Left ventricle myocardium superior (tissue), 1 donor: ENCODE measurements at regions not wholly inside any gene's neighbourhood (a gene's known extent, or its start where the extent isn't known, plus 50 kb on each side); places are given as distances from the start of the nearest gene placed in this dataset.
"Not testable (repeated sequence)": the region's sequence is repeated elsewhere in the genome, so short reads cannot be mapped to it uniquely, and the experiment has no call there.

ENCODE experiments used
- ATAC-seq: fragments of 200-7000 bp; cut with Tn5 transposase; one replicate; pipeline ENCODE4 v1.9.1; 2020; ENCODE audit warnings: mild to moderate bottlenecking, moderate library complexity
- DNase-seq: peaks from one replicate; pipeline ENCODE4 v3.0.0-alpha.2; 2020
- intact Hi-C: fragments of 100-400 bp; cut with micrococcal nuclease; formaldehyde crosslinking; loops from one replicate; pipeline ENCODE4 v1.11.0; 2022
- donor health status: DM: no; HTN: yes; CAD: no; lungs with severe emphysema.

- intact Hi-C loops, result no loop called here
- ATAC-seq (no peak), DNase-seq (no peak)
Observed at GRCh38 chr18:52242711-52243110, 97.3 kb upstream of the DCC start.

DNA sequence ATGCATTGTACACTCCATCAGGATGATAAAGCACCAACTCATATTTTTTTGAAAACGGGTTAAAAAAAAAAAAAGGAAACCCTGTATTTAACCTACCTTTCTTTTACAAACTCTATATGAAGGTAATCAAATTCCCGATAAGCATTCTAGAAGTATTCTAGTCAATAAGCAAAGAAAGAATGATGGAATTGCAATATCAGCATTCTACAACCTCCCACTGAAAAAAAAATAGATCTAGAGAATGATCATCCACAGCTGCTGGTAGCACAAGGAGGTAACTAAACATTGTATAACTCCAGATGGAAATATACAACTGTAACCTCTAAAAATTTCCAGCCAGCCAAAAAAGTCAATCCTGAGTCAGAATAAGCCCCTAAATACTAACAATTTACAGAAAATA, 95.3 kb upstream of the DCC start:
- ATAC-seq (no peak), DNase-seq (no peak)
- intact Hi-C loops, result no loop called here

- DNase-seq, result no peak
- intact Hi-C loops, result no loop called here
- no peak for ATAC-seq
Observed at GRCh38 chr18:52254367-52254766, 85.6 kb upstream of the DCC start.

- intact Hi-C loops, ATAC-seq, DNase-seq: not testable (repeated sequence)
Observed at GRCh38 chr18:52257417-52257816, 82.6 kb upstream of the DCC start.

DNA sequence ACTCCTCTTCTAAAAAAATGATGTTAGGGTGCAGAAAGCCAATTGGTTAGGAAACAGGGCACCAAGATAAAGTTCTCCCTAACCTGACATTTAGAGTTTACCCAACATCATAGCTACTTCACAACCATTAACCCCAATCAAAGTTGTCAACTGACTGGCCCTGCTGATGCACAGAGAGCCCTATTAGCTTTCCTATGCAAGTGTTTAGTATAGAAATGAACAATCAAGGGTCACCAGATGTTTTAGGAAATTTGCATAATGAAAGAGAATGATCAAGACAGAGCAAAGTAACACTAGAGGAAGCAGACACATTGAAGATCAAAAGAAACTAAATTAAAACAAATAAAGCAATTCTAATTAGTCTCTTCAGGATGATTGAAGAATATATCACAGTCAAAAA, 64.2 kb upstream of the DCC start:
- DNase-seq (no peak), ATAC-seq (no peak)
- intact Hi-C loops, result no loop called here

GRCh38 chr18:52277785-52278184, 62.2 kb upstream of the DCC start:
- intact Hi-C loops, result no loop called here
- DNase-seq (no peak), ATAC-seq (no peak)

DNA sequence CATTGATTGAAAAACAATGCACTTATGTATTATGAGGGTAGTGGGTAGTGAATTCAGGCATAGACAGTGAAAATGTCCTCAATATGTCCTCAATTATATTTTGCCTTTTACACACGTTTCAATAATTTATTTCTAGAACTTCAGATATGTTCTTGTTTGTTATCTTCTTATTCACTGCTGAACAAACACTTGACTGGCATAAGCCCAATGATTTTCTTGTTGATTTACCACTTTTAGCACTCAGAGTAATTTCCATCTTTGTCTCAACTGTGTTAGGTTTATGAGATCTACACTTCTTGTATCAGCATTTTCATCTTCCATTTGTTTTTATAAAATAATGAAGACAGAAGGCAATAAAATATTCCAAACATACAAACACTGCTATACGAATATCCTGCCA, 61.8 kb upstream of the DCC start:
- intact Hi-C loops, result no loop called here
- ATAC-seq, result no peak
- no peak for DNase-seq

GRCh38 chr18:52280702-52281101, 59.3 kb upstream of the DCC start:
- no peak for ATAC-seq
- intact Hi-C loops, result no loop called here

DNA sequence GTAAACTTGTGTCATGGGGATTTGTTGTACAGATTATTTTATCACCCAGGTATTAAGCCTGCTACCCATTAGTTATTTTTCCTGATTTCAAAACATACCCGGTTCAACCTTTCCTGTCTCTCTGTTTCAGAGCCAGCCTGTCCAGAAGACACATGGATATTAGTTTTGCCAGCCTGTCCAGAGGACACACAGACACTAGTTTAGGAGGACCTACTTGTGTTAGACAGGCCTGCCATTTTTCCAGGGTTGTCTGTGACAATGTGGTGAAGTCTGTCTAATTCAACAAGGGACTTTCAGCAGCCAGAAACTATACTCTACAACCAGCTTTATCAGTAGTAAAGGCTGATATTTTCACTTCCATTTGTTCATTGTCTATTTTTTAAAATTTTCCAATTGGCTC, 56.1 kb upstream of the DCC start:
- intact Hi-C loops, result no loop called here
- ATAC-seq (no peak), DNase-seq (no peak)

More at GRCh38 chr18:52280702-52281101, 59.3 kb upstream of the DCC start:
- no peak for DNase-seq

DNA sequence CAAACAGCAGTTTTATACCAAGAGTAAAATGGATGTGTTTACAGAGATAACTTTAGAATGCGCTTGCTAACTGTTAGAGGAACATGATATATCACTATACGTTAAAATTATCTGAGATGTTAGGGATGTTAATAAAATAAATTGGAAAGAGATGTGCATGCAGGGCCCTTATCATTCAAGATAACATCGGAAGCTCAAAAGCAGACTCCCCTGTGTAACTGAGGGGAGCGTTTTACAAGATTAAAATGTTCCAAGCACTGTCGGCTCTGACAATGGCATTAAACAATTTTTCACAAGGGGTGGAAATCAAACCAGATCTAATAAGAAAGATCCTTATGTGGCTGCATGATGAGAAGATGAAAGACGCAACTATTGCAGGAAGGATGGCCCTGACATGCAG, 53.3 kb upstream of the DCC start:
- intact Hi-C loops, result no loop called here
- no peak for ATAC-seq
- no peak for DNase-seq

- intact Hi-C loops, result no loop called here
- DNase-seq, result no peak
- no peak for ATAC-seq
Observed at GRCh38 chr18:52287151-52287550, 52.8 kb upstream of the DCC start.

DNA sequence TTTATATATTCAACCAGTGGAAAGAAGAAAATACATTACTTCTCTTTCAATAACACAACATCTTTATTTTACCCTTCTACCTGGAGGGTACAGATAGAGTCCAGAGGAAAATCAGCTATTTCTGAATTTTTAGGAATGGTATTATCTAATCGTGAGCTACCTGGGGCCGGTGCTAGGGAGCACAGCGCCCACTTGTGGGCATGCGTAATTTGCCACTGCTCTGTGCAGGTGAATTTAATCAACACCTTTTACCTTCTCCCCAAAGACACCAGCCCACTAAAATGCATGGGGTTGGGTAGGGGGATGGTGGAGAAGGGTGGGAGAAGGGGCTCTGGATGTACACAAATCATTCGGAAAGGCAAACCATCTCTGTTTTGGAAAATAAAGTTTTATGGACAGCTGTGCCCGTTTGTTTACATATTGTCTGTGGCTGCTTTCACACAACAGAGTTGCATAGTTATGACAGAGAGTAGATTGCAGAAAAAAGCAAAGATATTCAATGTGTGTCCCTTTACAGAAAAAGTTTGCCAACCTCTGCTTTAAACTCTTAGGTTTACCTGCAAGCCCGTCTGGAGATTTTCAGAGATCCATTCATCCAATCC, 51.5 kb upstream of the DCC start:
- no peak for ATAC-seq
- intact Hi-C loops, result no loop called here
- DNase-seq, result no peak

GRCh38 chr18:52289392-52289791, 50.6 kb upstream of the DCC start:
- ATAC-seq (no peak), DNase-seq (no peak)
- intact Hi-C loops, result no loop called here
